GM21717 (cell line): ENCODE measurements at regions not wholly inside any gene's neighbourhood (a gene's known extent, or its start where the extent isn't known, plus 50 kb on each side); places are given as distances from the start of the nearest gene placed in this dataset.
"Not testable (repeated sequence)": the region's sequence is repeated elsewhere in the genome, so short reads cannot be mapped to it uniquely, and the experiment has no call there.

Source experiments
- ATAC-seq: cut with Tn5 transposase; IDR thresholded peaks from one replicate; pipeline ENCODE4 v1.9.1; 2021; ENCODE audit warnings: mild to moderate bottlenecking, moderate library complexity; ENCODE audit not compliant: unreplicated experiment

DNA sequence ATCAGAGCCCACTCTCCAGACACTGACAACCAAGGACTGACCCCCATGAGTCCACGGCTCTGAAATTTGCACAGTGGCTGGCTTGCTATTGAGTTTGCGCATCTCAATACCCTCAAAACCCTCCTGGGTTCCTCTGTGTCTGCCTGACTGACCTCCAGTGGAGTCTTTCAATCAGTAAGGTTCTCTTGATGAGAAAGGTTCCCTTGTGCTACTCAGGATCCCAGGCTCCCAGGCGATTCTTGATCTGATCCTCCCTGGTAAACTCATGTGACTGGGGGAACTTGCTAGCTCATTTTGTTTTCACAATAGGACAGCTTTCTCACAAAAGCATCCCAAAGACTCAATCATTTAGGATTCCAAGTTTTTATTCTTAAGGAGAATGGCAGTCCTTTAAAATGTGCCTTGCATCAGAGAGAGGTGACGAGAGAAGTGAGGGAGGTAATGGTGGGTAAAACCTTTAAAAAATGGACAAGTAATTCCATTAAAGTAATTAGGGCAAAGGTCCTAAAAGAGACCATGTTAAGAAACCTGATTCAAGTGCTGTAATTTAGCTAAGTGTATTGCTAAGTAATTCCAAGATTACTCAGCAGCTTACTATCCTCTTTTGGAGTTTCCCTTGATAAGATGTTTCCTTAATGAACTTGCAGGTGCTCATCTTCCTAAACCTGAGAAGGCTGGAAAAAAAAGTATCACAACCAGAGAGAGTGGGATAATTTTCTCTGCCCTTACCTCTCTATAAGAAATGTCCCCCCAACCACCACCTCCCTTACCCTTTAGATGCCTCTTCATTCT is 304.7 kb upstream of the SGK1 start:
- no peak for ATAC-seq

DNA sequence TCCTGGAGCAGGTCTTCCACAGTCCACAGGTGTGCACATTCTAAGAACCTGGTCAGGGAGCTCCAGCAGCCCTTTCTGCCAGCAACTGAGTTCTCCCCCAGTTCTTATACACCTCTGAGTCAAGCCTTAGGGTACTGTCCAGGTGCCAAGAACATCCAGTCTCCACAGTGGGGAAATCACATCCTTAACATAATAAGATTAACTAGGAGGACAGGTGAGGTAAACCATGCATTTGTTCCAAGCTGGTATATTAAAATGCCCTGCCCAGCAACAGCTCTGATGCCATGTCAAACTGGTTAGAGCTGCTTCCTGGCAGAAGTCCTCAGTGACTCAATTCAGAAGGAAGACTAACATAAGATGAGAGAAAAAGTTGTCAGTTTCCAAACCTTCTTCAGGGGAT is 303.9 kb upstream of the SGK1 start:
- no peak for ATAC-seq

DNA sequence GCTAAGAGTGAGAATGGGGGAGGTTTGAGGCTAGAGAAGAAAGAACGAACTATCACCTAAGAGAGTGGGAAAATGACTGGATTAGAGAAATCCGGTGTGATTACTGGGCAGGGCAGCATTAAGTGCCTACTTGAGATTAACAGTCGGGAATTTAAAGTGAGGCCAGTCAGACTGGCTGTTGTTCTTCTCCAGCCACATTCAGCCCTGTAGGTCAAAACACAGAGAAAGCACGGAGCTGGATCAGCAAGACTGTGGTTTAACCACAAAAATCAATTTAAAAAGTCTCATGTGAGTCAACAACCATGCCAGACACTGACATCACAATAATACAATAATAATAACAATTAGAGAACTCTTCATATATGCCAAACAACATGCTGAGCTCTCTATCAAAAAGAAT is 301.9 kb upstream of the SGK1 start:
- no peak for ATAC-seq

DNA sequence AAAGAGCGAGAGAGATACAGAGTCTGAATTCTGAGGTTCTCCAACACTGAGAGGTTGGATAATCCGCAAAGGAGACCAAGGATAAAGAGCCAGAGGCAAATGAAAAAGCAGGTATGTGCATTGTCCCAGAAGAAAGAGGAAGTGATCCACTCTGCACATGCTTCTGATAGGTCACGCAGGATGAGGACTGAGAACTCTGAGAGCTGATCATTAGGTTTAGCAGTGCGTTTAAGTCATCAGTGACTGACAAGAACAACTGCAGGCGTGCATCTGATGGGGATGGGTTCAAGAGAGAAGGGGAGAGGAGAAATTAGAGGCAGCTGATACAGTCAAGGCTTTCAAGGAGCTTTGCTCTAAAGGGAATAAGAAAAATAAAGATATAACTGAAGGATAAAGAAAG is 301.2 kb upstream of the SGK1 start:
- ATAC-seq = peak; percentile 61

DNA sequence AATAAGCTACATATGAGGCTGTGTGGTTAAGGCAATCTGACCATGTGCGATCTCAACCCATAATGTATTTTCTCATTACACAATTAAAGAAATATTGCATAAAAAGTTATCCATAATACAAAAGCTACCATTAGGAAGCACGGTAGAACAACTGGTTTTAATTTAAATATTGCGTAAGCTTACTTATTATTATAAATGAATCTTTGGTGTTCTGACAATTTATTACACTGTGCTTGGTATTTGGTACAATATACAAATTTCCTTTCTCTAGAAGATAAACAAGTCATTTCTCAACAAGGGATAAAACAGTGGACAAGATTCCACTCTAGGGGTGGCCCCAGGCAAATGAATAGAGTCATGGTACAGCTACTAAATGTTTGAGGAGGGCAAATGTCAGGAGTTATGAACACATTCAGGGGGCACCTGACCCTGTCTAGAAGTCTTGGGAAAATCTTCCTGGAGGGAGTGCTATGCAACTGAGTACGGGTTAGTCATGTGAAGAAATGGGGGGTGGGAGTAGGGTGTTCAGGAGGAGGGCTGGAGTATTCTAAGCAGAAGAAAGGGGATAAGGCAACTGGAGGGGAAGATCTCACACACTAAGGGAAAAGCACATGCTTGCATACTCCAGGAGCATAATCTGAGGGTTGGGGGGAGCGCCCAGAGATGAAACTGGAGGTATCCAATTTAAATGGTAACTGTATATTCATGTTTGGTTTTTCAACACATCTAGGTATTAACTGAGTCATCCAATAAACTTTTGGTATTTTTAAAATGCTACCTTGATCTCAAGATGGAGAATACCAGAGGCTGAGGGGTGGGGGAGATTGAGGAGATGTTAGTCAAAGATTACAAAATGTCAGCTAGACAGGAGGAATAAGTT is 296.9 kb upstream of the SGK1 start:
- ATAC-seq = no peak

DNA sequence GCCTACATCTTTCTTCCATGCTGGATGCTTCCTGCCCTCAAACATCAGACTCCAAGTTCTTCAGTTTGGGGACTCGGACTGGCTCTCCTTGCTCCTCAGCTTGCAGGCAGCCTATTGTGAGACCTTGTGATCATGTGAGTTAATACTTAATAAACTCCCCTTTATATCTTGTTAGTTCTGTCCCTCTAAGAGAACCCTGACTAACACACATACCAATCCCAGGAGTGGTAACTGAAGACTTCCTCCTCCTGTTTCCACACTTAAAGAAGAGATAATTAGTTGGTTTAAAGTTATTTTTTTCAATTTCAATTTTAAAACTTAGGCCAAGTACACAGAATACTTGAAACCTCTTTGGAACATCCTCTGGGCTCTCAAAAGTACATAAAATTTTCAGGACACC is 294.2 kb upstream of the SGK1 start:
- not testable (repeated sequence) for ATAC-seq

DNA sequence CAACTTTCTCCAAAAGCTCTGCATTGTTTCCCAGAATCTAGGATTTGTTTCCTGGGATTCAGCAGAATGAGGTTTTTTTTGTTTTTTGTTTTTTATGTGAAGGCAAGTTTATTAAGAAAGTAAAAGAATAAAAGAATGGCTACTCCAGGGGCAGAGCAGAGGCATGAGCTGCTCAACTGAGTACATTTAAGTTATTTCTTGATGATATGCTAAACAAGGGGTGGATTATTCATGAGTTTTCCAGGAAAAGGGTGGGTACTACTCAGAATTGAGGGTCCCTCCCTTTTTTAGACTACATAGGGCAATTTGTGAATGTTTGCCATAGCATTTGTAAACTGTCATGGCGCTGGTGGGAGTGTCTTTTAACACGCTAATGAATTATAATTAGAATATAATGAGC is 292.5 kb upstream of the SGK1 start:
- no peak for ATAC-seq

DNA sequence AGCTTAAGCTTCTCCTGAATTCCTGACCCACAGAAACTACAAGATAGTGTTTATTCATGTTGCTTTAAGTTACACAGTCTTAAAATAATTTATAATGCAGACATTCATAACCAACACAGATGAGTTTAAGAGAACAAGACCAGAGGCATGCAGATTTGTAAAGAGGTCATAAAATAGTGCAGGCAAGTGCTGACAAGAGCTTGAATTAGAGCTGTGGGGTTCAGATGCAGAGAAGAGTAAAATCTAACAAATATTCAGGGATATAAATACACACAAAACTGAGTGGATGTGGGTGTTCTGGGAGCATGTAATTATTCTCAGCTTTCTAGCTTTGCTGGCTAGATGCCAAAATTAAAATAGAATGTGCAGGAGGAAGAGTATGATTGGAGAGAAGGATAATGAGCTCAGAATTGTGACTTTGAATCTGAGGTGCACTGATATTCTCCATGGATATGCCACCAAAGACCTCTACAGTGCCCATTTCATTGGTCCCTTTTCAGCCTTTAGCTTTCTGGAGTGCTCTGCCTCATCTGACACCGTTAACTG is 291.9 kb upstream of the SGK1 start:
- ATAC-seq = no peak

DNA sequence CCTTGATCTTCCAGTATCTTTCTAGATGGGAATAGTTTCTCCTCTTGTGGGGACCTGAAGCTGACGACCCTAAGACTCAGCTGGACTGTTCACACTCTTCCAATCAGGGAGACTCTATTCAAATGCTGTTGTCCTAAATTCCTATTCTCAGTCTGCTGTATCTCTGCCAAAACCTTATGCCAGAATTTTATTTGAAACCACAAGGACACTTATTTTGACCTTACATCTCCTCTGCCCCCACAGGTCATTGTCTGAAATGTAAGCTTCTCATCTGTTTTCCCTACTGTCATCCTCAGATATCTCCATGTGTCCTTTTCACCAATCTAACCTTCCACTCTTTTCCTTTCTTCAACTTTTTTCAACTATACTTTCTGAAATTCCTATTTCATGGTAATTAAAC is 289.5 kb upstream of the SGK1 start:
- ATAC-seq = no peak

DNA sequence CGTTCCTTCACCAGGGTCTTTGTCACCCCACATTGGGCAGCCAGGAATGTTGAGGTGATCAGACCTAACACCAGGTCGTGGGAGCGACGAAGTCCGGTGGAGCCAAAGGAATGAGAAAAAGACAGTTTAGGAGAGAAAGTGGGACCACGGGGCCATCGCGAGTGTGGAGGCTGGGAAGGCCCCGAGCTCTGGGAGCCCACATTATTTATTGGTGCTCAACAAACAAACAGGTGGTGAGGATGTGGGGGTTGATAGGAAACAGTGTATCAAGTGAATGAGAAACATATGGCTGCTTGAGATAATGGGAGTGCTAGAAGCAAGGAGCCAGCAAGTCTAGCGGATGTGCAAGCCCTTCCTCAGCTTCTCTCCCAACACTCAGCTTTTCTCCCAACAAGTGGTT is 287.1 kb upstream of the SGK1 start:
- ATAC-seq = no peak

DNA sequence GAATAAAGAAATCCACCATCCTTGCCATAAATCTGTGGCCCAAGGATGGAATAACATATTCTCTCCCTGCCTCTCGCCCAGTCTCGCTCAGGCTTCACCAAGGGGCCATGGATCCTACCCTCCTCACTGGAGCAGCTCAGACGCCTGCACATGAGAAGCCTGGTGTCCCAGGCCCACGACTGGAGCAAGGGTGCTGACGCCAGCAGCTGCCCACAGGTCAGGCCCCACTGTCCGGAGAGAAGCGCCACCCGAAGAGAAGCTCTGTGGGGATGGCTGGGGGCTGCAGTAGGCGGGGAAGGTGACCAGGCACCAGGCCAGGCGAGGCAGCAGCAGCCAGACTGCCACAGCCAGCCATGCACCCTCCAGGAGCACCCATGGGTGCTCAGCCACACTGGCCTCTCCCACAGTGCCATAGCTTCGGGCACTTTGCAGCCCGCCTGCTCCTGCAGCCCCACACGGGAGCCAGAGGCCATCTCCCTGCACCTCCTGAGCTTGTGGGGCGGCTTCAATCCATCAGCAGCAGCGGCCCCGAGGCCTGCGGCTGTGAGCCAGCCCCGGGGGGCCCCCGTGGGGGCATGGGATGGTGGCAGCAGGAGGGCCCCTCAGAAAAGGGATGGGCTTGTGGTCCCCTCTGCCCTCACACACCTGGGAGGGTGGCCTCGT is 286.2 kb upstream of the SGK1 start:
- no peak for ATAC-seq

DNA sequence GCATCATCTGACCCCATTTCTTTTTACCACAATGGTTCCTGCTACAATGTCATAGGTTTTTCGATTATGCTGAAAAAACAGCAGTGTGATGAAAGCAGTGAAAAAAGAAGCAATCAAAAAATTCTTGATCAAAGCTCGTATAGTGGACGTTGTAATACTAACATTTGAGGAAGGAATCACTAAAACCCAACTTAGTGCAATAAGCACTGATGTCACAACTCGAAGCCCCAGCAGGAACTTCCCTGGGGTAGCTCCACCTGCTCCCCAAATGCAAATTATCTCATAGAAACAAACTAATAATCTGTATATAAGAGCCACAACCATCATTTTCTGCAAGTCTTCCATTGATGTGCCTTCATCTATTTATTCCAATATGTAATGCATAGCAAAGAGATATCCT is 285.6 kb upstream of the SGK1 start:
- no peak for ATAC-seq

DNA sequence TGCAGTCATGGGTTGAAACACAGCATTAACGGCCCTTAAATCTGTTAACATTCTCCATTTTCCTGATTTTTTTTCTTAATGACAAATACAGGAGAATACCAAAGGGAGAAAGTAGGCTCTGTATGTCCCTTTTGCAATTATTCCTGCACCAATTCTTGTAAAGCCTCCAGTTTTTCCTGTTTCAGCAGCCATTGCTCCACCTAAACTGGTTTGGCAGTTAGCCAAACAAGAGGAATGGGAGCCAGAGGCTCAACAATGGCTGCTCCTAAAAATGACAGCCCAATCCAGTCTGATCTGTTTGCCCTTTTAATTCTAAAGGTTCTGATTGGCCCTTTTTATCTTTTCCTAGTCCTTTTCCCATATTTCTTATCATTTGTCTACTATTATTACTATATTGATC is 284.2 kb upstream of the SGK1 start:
- no peak for ATAC-seq

DNA sequence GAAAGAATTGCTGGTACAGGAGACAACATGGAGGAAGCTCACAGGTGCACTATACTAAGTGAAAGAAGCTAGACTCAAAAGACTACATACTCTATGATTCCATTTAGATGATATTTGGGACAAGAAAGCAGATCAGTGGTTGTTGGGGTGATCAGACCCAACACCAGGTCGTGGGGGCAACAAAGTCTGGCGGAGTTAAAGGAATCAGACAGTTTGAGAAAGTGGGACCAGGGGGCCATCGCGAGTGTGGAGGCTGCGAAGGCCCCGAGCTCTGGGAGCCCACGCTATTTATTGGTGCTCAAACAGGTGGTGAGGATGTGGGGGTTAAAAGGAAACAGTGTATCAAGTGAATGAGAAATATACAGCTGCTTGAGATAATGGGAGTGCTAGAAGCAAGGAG is 282.8 kb upstream of the SGK1 start:
- ATAC-seq = no peak

DNA sequence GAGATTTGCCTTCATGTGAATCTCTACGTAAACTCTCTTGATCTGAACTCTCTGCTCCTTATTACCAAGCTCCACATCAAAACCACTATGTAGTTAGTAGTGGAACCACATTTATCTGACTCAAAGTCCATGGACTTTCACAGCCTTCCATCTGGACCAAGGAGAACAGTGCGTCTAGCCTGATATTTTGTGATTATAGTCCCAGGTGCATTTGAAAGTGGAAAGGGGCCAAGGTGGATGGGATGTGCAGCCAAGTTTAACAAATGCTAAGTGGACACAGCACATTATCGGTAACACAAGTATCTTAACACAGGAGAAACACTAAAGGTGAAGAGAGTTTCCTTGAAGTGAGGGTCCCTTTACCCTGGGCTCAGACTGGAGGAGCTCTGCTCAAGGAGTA is 281.2 kb upstream of the SGK1 start:
- no peak for ATAC-seq

DNA sequence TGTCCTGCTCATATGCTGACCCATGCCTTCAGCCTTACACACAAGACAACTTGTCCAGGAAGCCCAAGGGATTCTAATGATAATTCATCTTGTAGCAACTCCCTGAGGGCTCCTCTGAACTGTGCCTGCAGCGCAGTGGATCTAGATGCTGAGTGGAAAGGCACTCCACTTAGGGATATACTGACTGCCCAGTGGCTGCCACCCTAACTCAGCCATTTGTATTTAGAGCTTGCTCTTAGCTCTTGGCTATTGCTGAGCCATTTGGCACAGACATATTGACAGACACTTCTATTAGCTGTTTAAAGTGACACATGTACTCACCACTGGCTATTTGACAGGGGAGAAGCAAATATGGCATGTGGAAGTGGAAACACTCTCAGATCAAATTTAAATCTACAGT is 278.3 kb upstream of the SGK1 start:
- ATAC-seq = no peak

DNA sequence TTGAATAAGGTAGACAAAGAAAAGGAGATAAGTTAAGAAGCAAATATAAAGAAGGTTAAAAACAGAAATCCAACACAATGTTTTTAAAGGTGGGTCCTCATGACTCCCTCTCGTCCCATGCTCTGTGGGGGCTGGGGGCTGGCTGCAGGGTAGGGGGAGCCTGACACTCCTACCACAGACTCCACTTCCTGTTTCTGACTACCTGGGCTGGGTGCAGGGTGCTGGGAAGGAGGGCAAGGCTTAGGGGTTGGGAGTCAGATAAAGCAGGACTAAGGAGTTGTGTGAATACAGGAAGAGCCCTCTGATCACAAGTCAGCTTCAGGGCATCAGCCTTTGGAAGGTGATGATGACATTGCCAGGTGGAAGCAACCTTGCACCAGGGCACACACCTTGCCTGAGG is 277.0 kb upstream of the SGK1 start:
- ATAC-seq = no peak

DNA sequence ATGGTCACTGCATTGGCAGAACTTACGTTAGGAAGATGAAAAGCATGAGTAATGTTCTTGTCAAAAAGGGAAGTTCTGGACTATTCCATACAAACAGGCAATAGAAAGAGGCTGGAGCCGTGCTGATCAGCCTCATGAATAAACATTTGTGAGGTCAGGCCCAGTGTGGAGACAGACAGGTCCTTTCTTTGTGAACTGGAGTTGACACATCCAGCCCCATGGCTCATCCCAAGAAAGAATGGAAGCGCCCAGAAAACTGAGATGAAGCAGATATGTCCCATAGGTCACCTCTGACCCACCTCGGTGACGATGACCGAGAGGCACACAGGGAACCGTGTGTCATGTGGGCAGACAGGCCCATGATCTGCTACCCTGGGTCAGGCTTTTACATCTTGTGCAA is 276.0 kb upstream of the SGK1 start:
- ATAC-seq = no peak

DNA sequence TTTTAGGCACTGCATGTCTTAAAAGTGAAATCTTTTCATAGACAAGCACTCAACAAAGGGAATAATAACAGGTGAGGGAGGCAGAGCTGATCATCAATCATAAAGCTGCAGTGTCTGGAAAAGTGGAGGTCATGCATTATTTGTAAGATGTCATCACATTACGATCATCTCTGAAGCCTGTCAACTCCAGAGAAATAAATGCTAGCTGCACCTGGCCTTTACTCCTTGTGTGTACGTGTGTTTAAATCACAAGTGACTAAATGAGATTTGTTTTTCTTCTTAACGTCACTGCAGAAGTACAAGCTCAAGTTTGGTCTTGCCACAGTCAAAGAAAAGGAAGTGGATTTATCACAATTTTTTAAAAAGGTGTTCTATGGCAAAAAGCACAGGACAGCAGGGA is 275.5 kb upstream of the SGK1 start:
- no peak for ATAC-seq

DNA sequence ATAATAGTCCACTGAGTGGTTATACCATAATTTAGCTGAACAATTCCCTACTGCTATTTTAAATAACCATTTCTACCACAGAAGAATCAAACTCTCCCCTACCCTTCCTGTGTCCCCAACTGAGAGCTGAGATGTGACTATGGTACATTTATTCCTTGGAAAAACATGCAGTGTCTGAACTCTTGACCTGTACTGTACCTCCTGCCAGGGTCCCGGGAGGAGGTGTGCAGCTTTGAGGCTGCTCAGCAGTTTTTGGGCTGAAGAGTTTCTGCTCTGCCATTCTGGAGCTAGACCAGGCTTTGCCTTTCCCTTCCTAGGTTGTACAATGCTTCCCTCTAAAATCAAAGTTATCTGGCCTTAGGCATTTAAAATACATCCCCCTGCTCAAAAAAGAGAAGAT is 275.1 kb upstream of the SGK1 start:
- no peak for ATAC-seq

DNA sequence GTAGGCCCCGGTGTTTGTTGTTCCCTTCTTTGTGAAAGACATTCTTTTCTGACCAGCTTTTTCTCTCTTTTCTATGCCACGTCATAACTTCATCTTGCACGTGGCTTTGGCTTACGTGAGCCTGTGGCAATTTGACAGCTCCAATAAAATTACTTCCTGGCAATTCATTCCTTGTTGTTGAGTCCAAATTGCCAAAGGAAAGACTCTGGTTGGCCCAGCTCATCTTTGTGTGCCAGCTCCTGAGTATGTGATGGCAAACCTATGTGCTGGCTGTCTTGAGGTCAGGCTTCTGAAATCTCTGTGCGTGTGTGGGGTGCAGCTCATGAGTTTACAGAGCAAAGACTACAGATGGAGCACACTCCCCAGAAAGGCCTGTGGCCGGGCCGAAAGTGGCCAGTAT is 272.5 kb upstream of the SGK1 start:
- no peak for ATAC-seq

DNA sequence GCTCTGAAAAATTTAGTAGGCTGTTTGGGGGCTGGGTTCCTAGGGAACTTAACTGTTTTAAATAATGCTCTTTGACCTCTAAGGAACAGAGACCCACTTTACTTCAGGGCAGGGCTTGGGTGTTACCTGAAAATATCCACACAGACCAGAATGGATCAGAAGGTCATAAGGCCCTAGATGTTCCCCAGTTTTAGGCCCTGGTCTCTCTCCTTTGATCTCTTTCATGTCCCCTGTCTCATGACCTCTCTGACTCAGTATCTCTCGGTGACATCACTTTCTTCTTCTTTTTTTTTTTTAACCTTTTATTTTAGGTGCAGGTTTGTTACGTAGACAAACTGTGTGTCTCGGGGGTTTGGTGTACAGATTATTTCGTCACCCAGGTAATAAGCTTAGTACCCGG is 272.1 kb upstream of the SGK1 start:
- ATAC-seq = no peak
